AG09319 (cell line): ENCODE measurements at regions not wholly inside any gene's neighbourhood (a gene's known extent, or its start where the extent isn't known, plus 50 kb on each side); places are given as distances from the start of the nearest gene placed in this dataset.

Source experiments
- DNase-seq: peaks from one replicate; pipeline ENCODE4 v3.0.0-alpha.2; 2010; ENCODE audit warnings: low read depth; ENCODE audit errors: extremely low read depth
- TF ChIP-seq, protein P1 (sequence below): IDR thresholded peaks from 2 replicates; pipeline ENCODE4 v1.5.1; 2011; ENCODE audit warnings: low read depth, mild to moderate bottlenecking, inconsistent platforms, low read length, moderate library complexity

DNA sequence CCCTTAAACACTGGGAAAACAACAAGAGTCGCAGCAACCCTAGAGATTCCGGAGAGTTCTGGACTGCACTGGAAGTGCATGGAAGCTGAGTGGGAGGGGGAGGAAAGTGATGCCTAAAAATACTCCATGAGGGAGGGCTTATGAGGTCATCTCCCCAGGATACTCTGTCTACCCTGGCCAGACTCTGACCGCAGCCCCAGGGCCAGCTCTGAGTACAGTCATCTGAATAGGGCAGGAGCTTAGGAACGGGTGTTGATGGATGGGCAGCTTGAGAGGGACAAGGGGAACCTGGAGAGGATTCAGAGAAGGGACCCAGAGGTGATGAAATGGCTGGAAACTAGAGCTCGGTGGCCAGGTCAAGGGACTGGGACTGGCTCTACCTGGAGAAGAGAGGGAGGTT lies 79.3 kb upstream of the IGFBP5 start:
- DNase-seq, result peak; percentile 29
- TF ChIP-seq, protein P1, sequence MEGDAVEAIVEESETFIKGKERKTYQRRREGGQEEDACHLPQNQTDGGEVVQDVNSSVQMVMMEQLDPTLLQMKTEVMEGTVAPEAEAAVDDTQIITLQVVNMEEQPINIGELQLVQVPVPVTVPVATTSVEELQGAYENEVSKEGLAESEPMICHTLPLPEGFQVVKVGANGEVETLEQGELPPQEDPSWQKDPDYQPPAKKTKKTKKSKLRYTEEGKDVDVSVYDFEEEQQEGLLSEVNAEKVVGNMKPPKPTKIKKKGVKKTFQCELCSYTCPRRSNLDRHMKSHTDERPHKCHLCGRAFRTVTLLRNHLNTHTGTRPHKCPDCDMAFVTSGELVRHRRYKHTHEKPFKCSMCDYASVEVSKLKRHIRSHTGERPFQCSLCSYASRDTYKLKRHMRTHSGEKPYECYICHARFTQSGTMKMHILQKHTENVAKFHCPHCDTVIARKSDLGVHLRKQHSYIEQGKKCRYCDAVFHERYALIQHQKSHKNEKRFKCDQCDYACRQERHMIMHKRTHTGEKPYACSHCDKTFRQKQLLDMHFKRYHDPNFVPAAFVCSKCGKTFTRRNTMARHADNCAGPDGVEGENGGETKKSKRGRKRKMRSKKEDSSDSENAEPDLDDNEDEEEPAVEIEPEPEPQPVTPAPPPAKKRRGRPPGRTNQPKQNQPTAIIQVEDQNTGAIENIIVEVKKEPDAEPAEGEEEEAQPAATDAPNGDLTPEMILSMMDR, result no peak

DNA sequence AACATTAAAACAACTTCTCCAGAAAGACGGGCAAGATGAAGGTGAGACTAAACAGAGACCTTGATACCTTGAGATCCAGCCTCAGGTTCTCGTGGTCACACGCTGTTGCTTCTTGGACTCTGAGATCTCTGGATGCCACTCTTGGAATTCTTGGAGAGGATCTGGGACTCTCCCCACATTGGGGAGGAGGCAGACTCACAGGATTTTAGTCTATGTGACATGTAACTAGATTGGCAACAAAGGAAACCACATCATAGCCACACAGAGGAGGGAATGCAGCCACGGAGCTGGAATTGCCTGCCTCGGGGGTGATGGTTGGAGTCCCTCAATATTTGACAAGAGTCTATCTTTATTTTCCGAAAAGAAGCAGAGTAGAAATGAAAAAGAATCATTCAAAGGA lies 78.8 kb upstream of the IGFBP5 start:
- DNase-seq, result no peak
- TF ChIP-seq, protein P1, result no peak

DNA sequence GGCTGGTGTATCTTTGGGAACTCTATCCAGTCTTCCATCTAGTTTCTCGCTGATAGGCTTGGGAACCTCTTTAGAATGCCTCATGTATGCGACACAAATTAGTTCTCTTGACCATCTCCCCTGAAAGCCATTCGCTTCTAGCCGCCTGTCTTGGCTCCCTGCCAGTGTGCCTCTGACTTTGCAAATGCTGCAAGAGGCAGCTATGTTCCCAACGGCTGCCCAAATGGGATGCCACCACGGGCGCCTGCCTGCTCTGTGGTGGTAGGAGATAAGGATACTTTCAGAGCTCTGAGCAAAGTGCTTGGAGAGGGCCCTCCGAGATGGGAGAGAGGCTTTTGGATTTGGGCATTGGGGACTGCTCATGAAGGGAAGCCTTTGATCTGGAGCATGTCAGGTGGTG lies 77.7 kb upstream of the IGFBP5 start:
- no peak for DNase-seq
- TF ChIP-seq, protein P1, result no peak

DNA sequence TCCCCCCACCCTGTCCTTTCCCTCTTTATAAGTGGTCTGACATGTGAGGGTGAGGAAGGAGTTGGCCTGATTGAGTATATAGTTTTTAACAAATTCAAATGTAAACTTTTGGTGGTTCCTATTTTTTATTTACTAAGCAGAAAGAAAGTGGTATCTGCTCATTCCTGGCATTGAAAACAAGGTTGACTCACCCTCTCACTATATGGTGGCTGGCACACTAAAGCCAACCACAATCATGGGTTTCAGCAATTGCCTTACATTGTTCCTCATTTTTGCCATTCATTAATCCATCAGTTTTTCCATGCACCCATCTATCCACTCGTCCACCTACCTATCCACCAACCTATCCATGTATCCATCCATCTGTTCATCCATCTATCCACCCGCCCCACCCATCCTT lies 75.4 kb upstream of the IGFBP5 start:
- TF ChIP-seq, protein P1, result no peak
- no peak for DNase-seq

DNA sequence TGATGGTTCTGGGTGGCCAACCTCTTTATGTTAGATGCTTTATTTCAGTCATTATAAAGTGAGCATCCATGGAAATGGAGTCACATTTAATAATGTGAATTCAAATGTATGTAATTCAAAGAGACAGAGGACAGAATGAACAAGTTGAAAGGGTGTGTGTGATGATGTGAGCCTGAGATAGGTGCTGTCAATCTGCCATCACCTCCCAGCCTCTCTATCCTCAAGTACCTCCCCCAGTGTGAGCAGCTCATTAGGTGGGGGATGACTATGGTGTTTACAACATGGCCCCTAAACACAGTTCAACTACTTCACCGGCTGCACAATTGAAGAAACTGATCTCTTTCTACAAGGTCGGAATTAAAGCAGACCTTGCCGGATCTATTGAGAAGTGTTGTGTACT lies 74.7 kb upstream of the IGFBP5 start:
- TF ChIP-seq, protein P1, result no peak
- DNase-seq, result no peak

DNA sequence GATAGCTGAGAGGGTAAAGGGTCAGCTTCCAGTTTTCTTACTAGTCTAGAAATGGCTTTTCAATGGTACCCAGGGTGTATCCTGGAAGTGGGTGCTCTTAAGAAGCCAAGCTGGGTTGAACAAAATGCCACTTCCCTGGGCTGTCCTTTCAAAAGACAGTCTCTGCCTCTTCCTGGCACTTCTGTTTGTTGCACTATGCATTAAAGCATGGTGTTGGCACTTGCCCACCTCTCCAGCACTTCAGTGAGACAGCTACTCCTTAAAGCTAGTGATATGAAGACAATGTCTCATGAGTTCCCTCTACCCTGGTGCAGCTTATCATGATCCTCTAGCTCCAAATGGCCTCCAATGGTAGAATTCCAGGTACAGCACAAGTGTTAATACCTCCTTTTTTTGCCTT lies 74.3 kb upstream of the IGFBP5 start:
- no peak for DNase-seq
- TF ChIP-seq, protein P1, result no peak

DNA sequence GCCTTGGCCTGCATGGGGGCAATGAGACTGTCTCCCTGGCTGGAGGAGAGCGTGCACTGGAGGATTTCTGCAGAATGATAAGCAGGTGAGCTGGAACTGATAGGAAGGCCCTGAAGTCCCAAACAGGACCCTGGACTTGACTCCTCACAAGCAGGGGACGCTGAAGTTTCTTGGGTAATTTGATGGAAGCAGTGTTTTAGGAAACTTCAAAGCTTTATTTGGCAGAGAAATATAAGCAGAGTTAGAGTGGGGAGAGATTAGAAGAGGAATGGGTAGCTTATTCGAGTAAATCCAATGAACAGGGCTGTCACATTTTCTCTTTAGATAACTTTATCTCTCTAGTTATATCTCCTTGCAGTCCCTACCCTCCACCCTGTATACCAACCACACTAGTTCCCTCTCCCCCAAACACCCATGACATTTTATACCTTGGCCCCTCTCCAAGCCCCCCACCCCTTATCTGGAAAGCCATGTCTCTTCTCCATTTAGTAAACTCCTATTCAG lies 73.6 kb upstream of the IGFBP5 start:
- no peak for DNase-seq

More for the DNA sequence above, 73.6 kb upstream of the IGFBP5 start:
- TF ChIP-seq, protein P1, result no peak
